ENCODE measurements at regions not wholly inside any gene's neighbourhood (a gene's known extent, or its start where the extent isn't known, plus 50 kb on each side); places are given as distances from the start of the nearest gene placed in this dataset.

DNA sequence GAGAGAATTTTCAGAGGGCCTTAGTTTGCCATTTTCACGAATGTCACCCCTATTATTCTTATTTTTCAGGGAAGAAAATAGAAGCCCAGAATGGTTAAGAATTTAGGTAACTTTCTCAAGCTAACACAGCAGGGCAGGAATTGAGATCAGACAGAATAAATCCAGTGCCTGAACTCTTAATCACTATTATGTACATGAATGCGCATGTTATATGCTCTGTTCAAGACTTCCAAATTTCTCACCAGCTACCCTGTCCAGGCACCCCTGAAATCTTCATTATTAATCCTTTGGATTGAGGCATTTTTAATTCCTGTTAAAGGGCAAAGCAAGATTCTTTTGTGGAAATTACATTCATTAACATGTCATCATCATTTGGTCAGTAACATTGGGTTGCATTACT lies 218.4 kb downstream of the ACTR3 start:
- H3K36me3 ChIP-seq (replicated peaks in 1 of 2; ENCODE audit: control insufficient read depth in 1 of 2, insufficient read depth in 2 of 2, low read length in 2 of 2) = no peaks in the 10 kb centered on the region
- no peak overlapping the region for H2AFZ ChIP-seq (ENCODE audit: low read length)
- H3K4me3 ChIP-seq (replicated peaks in 1 of 3; ENCODE audit: insufficient read depth in 1 of 3, low read depth in 2 of 3, low read length in 3 of 3) = no peak overlapping the region
- ATAC-seq = no peak
- intact Hi-C loops (cut with micrococcal nuclease; ENCODE audit: unreplicated experiment) (no loop called here), in situ Hi-C loops (cut with HindIII; ENCODE audit: extremely low pct_ligation_motif_present, low pct_unique_long_range_greater_than_20kb) (no loop called here)
- WGBS (ENCODE audit: low lambda C conversion rate) = 19% methylated on average over 2 of the region's 2 CpGs
- no TSS peak for BruUV-seq (replicated peaks)
- H3K27me3 ChIP-seq (ENCODE audit: control insufficient read depth in 1 of 2, insufficient read depth in 2 of 2, low read length in 2 of 2) = peaks cover 0 to 5% of the 10 kb centered on the region in 2 experiments; a peak in 1 of 5 replicates
- POLR2A ChIA-PET = no interaction called here
- peaks cover 9% of the 10 kb centered on the region for H3K9me3 ChIP-seq (ENCODE audit: low read length)
- no peak overlapping the region for H3K4me2 ChIP-seq (ENCODE audit: low read depth, low read length)
- no peak for FAIRE-seq
- no peak overlapping the region for H3K9ac ChIP-seq (ENCODE audit: insufficient read depth, low read depth, low read length)
- no peaks in the 10 kb centered on the region for H4K20me1 ChIP-seq (ENCODE audit: insufficient read depth, low read length)
- H3K27ac ChIP-seq (ENCODE audit: extremely low read length, insufficient read depth, low read length) = no peak overlapping the region
- H3K79me2 ChIP-seq (ENCODE audit: insufficient read depth, low read length) = no peaks in the 10 kb centered on the region
- CTCF ChIA-PET (ENCODE audit: low intra/inter-chr PET ratio, low total read pairs) = no interaction called here
- H3K4me1 ChIP-seq (ENCODE audit: insufficient read depth, low read length) = no peaks in the 10 kb centered on the region
- no peak for DNase-seq (ENCODE audit: low spot score)
- TF ChIP-seq, protein P1, sequence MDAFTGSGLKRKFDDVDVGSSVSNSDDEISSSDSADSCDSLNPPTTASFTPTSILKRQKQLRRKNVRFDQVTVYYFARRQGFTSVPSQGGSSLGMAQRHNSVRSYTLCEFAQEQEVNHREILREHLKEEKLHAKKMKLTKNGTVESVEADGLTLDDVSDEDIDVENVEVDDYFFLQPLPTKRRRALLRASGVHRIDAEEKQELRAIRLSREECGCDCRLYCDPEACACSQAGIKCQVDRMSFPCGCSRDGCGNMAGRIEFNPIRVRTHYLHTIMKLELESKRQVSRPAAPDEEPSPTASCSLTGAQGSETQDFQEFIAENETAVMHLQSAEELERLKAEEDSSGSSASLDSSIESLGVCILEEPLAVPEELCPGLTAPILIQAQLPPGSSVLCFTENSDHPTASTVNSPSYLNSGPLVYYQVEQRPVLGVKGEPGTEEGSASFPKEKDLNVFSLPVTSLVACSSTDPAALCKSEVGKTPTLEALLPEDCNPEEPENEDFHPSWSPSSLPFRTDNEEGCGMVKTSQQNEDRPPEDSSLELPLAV (CRISPR knock-in tag; conservative IDR thresholded peaks at IDR 0.05; ENCODE audit: low read depth) = no peak
- TF ChIP-seq REL (CRISPR knock-in tag; conservative IDR thresholded peaks at IDR 0.05) (no peak), ZNF329 (CRISPR knock-in tag; IDR thresholded peaks at IDR 0.05; ENCODE audit: low read depth) (no peak), POGZ (CRISPR knock-in tag; IDR thresholded peaks at IDR 0.05) (no peak), ZSCAN29 (CRISPR knock-in tag; conservative IDR thresholded peaks at IDR 0.05) (no peak), ZFP41 (CRISPR knock-in tag; IDR thresholded peaks at IDR 0.05; ENCODE audit: borderline replicate concordance) (no peak), BRCA1 (CRISPR knock-in tag; IDR thresholded peaks at IDR 0.05) (no peak), TAF15 (IDR thresholded peaks at IDR 0.05; ENCODE audit: low read depth, low read length, poor library complexity, severe bottlenecking) (no peak), RFX1 (IDR thresholded peaks at IDR 0.05) (no peak), ZNF547 (CRISPR knock-in tag; IDR thresholded peaks at IDR 0.05) (no peak)
- TF ChIP-seq, protein P2, sequence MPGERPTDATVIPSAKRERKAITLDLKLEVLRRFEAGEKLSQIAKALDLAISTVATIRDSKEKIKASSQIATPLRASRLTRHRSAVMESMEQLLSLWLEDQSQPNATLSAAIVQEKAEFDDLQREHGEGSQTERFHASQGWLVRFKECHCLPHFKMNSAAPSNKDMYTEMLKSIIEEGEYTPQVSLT (CRISPR knock-in tag; IDR thresholded peaks at IDR 0.05; ENCODE audit: borderline replicate concordance, low read depth) = no peak
- TF ChIP-seq, protein P3, sequence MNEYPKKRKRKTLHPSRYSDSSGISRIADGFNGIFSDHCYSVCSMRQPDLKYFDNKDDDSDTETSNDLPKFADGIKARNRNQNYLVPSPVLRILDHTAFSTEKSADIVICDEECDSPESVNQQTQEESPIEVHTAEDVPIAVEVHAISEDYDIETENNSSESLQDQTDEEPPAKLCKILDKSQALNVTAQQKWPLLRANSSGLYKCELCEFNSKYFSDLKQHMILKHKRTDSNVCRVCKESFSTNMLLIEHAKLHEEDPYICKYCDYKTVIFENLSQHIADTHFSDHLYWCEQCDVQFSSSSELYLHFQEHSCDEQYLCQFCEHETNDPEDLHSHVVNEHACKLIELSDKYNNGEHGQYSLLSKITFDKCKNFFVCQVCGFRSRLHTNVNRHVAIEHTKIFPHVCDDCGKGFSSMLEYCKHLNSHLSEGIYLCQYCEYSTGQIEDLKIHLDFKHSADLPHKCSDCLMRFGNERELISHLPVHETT (CRISPR knock-in tag; conservative IDR thresholded peaks at IDR 0.05) = no peak
- TF ChIP-seq, protein P4, sequence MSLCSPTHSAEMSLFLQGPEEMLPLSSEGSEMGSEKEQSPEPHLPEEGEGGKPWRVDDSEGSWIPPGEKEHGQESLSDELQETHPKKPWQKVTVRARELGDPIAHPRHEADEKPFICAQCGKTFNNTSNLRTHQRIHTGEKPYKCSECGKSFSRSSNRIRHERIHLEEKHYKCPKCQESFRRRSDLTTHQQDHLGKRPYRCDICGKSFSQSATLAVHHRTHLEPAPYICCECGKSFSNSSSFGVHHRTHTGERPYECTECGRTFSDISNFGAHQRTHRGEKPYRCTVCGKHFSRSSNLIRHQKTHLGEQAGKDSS (CRISPR knock-in tag; IDR thresholded peaks at IDR 0.05; ENCODE audit: borderline replicate concordance, low read depth) = no peak
- TF ChIP-seq, protein P5, sequence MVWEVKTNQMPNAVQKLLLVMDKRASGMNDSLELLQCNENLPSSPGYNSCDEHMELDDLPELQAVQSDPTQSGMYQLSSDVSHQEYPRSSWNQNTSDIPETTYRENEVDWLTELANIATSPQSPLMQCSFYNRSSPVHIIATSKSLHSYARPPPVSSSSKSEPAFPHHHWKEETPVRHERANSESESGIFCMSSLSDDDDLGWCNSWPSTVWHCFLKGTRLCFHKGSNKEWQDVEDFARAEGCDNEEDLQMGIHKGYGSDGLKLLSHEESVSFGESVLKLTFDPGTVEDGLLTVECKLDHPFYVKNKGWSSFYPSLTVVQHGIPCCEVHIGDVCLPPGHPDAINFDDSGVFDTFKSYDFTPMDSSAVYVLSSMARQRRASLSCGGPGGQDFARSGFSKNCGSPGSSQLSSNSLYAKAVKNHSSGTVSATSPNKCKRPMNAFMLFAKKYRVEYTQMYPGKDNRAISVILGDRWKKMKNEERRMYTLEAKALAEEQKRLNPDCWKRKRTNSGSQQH (CRISPR knock-in tag; IDR thresholded peaks at IDR 0.05; ENCODE audit: low read depth) = no peak
- TF ChIP-seq, protein P6, sequence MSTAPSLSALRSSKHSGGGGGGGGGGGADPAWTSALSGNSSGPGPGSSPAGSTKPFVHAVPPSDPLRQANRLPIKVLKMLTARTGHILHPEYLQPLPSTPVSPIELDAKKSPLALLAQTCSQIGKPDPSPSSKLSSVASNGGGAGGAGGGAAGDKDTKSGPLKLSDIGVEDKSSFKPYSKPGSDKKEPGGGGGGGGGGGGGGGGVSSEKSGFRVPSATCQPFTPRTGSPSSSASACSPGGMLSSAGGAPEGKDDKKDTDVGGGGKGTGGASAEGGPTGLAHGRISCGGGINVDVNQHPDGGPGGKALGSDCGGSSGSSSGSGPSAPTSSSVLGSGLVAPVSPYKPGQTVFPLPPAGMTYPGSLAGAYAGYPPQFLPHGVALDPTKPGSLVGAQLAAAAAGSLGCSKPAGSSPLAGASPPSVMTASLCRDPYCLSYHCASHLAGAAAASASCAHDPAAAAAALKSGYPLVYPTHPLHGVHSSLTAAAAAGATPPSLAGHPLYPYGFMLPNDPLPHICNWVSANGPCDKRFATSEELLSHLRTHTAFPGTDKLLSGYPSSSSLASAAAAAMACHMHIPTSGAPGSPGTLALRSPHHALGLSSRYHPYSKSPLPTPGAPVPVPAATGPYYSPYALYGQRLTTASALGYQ (CRISPR knock-in tag; IDR thresholded peaks at IDR 0.05) = no peak
- TF ChIP-seq, protein P7, sequence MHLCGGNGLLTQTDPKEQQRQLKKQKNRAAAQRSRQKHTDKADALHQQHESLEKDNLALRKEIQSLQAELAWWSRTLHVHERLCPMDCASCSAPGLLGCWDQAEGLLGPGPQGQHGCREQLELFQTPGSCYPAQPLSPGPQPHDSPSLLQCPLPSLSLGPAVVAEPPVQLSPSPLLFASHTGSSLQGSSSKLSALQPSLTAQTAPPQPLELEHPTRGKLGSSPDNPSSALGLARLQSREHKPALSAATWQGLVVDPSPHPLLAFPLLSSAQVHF (CRISPR knock-in tag; IDR thresholded peaks at IDR 0.05) = no peak
